GM12878 (cell line): ENCODE measurements at regions not wholly inside any gene's neighbourhood (a gene's known extent, or its start where the extent isn't known, plus 50 kb on each side); places are given as distances from the start of the nearest gene placed in this dataset.

Source experiments
- ATAC-seq: fragments of 200-7000 bp; cut with Tn5 transposase; 3 replicates; pipeline ENCODE4 v1.9.1; 2020; ENCODE audit warnings: mild to moderate bottlenecking, moderate library complexity
- BruUV-seq: library from RNA; stranded (reverse); fragments of 400-500 nt; replicated peaks from 2 replicates; lab custom pipeline; 2021; lab: Mats Ljungman, UMichigan
- CTCF ChIA-PET: fragments of 300-600 bp; sonication (Branson Sonifier 250); formaldehyde crosslinking; extraction: SDS; loops from one replicate; lab custom pipeline; 2021; ENCODE audit warnings: inconsistent platforms; lab: Yijun Ruan, JAX
- POLR2A ChIA-PET: fragments of 350-600 bp; formaldehyde crosslinking; extraction: SDS; loops from one replicate; lab custom pipeline; 2021; ENCODE audit warnings: inconsistent platforms; lab: Charles Lee
- RAD21 ChIA-PET: fragments of 300-600 bp; sonication (Branson Sonifier 250); formaldehyde crosslinking; loops from one replicate; lab custom pipeline; 2023; ENCODE audit warnings: antibody characterized with exemption; ENCODE audit not compliant: unreplicated experiment; lab: Charles Lee
- SMC1A ChIA-PET: fragments of 300-600 bp; sonication (Branson Sonifier 250); formaldehyde crosslinking; loops from one replicate; lab custom pipeline; 2023; ENCODE audit not compliant: unreplicated experiment, uncharacterized antibody; lab: Charles Lee
- DNase-seq: peaks from one replicate; pipeline ENCODE4 v3.0.0-alpha.2; 2011; ENCODE audit warnings: low read depth, low spot score
- FAIRE-seq: peaks from 3 replicates; lab custom pipeline; 2011; peaks lifted over from hg19 to GRCh38; lab: Jason Lieb, UNC
- H2AFZ ChIP-seq: 2 replicates; pipeline ENCODE4 v1.6.0; 2011; ENCODE audit warnings: low read depth, low read length, control low read depth; ENCODE audit not compliant: control insufficient read depth
- H3K27ac ChIP-seq: 2 replicates; pipeline ENCODE4 v1.5.1; 2011; ENCODE audit warnings: control low read depth; ENCODE audit not compliant: control insufficient read depth, insufficient read depth
- H3K27me3 ChIP-seq, 2 experiments: replicated peaks in 1 of 2; 2 replicates each; pipeline versions ENCODE4 v1.6.0 to v1.6.1; 2011; ENCODE audit warnings: low read length in 1 of 2; ENCODE audit not compliant: control insufficient read depth in 2 of 2, insufficient read depth in 2 of 2
- H3K36me3 ChIP-seq, 2 experiments: 2 replicates each; pipeline ENCODE4 v1.5.1; 2011; ENCODE audit warnings: low read length in 1 of 2; ENCODE audit not compliant: control insufficient read depth in 2 of 2, insufficient read depth in 2 of 2
- H3K4me1 ChIP-seq: 2 replicates; pipeline ENCODE4 v1.6.1; 2011; ENCODE audit warnings: mild to moderate bottlenecking, low read length, moderate library complexity, mixed read lengths; ENCODE audit not compliant: control insufficient read depth, insufficient read depth
- H3K4me2 ChIP-seq: 2 replicates; pipeline ENCODE4 v1.6.0; 2011; ENCODE audit warnings: control low read depth; ENCODE audit not compliant: control insufficient read depth, insufficient read depth
- H3K4me3 ChIP-seq: fragments of 200-600 bp; sonication (generic); 2 replicates; pipeline ENCODE4 v1.5.1; 2016
- H3K79me2 ChIP-seq: 2 replicates; pipeline ENCODE4 v1.6.0; 2011; ENCODE audit warnings: low read length; ENCODE audit not compliant: control insufficient read depth, insufficient read depth
- H3K9ac ChIP-seq: 2 replicates; pipeline ENCODE4 v1.8.0; 2011; ENCODE audit warnings: low read length, control low read depth, mixed read lengths; ENCODE audit not compliant: control insufficient read depth, insufficient read depth
- H3K9me3 ChIP-seq: replicated peaks from 3 replicates; pipeline ENCODE4 v1.5.1; 2011; ENCODE audit warnings: mild to moderate bottlenecking, low read length; ENCODE audit not compliant: control insufficient read depth, insufficient read depth
- H4K20me1 ChIP-seq: 2 replicates; pipeline ENCODE4 v1.6.0; 2011; ENCODE audit not compliant: control insufficient read depth, insufficient read depth
- CHD1 ChIP-seq: IDR thresholded peaks from 2 replicates; pipeline ENCODE4 v1.6.1; 2012; ENCODE audit warnings: low read depth, low read length, improper control_type of control experiment
- KDM1A ChIP-seq: fragments of 200-600 bp; sonication (generic); IDR thresholded peaks from 2 replicates; pipeline ENCODE4 v1.6.1; 2016; ENCODE audit warnings: borderline replicate concordance
- MTA2 ChIP-seq: fragments of 450-650 bp; IDR thresholded peaks from 2 replicates; pipeline ENCODE4 v1.6.1; 2016; ENCODE audit warnings: low read depth, mild to moderate bottlenecking, moderate library complexity
- POLR2AphosphoS2 ChIP-seq: IDR thresholded peaks from 2 replicates; pipeline ENCODE4 v1.6.1; 2011; ENCODE audit warnings: low read depth, mild to moderate bottlenecking, low read length, improper control_type of control experiment, moderate library complexity
- RELA ChIP-seq: fragments of 450-650 bp; IDR thresholded peaks from 2 replicates; pipeline ENCODE4 v1.8.0; 2014; ENCODE audit warnings: borderline replicate concordance; ENCODE audit not compliant: partially characterized antibody
- SIX5 ChIP-seq: IDR thresholded peaks from 2 replicates; pipeline ENCODE4 v1.6.1; 2011; ENCODE audit warnings: mild to moderate bottlenecking, low read depth, low read length, moderate library complexity; ENCODE audit not compliant: severe bottlenecking
- SMAD5 ChIP-seq: IDR thresholded peaks from 2 replicates; pipeline ENCODE4 v1.6.1; 2016; ENCODE audit warnings: antibody characterized with exemption, low read depth
- WRNIP1 ChIP-seq: IDR thresholded peaks from 2 replicates; pipeline ENCODE4 v1.6.1; 2011; ENCODE audit warnings: low read depth, low read length, improper control_type of control experiment, borderline replicate concordance
- YBX1 ChIP-seq: fragments of 450-650 bp; IDR thresholded peaks from 2 replicates; pipeline ENCODE4 v1.6.1; 2016; ENCODE audit warnings: antibody characterized with exemption
- ZBTB4 ChIP-seq: fragments of 450-650 bp; formaldehyde crosslinking; IDR thresholded peaks from 2 replicates; pipeline ENCODE4 v1.4.0; 2022; ENCODE audit warnings: mild to moderate bottlenecking, moderate library complexity
- ZNF384 ChIP-seq: IDR thresholded peaks from 2 replicates; pipeline ENCODE4 v1.6.1; 2012; ENCODE audit warnings: low read depth, mild to moderate bottlenecking, low read length, improper control_type of control experiment, borderline replicate concordance
- WGBS: methylation state at CpG from one replicate; pipeline ENCODE4 v1.1.6; 2016; ENCODE audit warnings: low lambda C conversion rate; ENCODE audit not compliant: insufficient replicate concordance, insufficient coverage; ENCODE audit errors: missing lambda C conversion rate; 5-methylcytosine and 5-hydroxymethylcytosine counted together
- in situ Hi-C: fragments of 300-500 bp; cut with MboI; formaldehyde crosslinking; loops from 9 replicates; pipeline ENCODE4 v1.14.3; 2018; ENCODE audit warnings: mixed read lengths
- intact Hi-C: fragments of 100-400 bp; cut with micrococcal nuclease; formaldehyde crosslinking; loops from one replicate; pipeline ENCODE4 v1.14.2; 2022; ENCODE audit not compliant: unreplicated experiment
- TF ChIP-seq, protein P1 (sequence below): IDR thresholded peaks from 2 replicates; pipeline ENCODE4 v1.6.1; 2012; ENCODE audit warnings: improper control_type of control experiment, low read depth, low read length; ENCODE audit not compliant: insufficient replicate concordance
- TF ChIP-seq, protein P2 (sequence below): fragments of 450-650 bp; IDR thresholded peaks from 2 replicates; pipeline ENCODE4 v1.6.1; 2017; ENCODE audit warnings: mild to moderate bottlenecking, low read depth, inconsistent platforms; ENCODE audit not compliant: poor library complexity, severe bottlenecking

DNA sequence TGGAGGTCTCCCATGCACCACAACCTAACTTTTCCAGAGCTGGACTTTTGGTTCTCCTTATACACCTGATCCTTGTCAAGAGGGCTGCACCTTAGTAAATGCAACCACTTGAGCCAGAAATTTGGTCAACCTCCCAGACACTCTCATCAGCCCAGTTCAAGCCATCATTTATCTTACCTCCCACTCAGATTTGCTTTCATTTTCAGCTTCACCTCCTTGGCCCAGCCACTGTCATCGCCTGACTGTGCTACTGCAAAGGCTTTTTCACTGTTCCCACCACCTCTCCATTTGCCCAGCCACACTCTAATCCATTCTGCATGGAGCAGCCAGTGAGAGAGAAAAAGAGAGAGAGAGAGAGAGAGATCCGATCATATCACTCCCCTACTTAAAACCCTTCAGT lies 112.4 kb upstream of the DDX18 start:
- POLR2A ChIA-PET, result interaction anchor here (0.6 kb wide), 1 partner anchor 9 kb away, joined by 3 read pairs; no protein-coding TSS in a partner anchor
- FAIRE-seq, result no peak
- TF ChIP-seq RELA (no peak), WRNIP1 (no peak), SIX5 (no peak), KDM1A (no peak), ZBTB4 (CRISPR knock-in tag) (no peak), YBX1 (no peak), MTA2 (no peak), POLR2AphosphoS2 (no peak), CHD1 (no peak), SMAD5 (no peak), ZNF384 (no peak)
- TF ChIP-seq, protein P1, sequence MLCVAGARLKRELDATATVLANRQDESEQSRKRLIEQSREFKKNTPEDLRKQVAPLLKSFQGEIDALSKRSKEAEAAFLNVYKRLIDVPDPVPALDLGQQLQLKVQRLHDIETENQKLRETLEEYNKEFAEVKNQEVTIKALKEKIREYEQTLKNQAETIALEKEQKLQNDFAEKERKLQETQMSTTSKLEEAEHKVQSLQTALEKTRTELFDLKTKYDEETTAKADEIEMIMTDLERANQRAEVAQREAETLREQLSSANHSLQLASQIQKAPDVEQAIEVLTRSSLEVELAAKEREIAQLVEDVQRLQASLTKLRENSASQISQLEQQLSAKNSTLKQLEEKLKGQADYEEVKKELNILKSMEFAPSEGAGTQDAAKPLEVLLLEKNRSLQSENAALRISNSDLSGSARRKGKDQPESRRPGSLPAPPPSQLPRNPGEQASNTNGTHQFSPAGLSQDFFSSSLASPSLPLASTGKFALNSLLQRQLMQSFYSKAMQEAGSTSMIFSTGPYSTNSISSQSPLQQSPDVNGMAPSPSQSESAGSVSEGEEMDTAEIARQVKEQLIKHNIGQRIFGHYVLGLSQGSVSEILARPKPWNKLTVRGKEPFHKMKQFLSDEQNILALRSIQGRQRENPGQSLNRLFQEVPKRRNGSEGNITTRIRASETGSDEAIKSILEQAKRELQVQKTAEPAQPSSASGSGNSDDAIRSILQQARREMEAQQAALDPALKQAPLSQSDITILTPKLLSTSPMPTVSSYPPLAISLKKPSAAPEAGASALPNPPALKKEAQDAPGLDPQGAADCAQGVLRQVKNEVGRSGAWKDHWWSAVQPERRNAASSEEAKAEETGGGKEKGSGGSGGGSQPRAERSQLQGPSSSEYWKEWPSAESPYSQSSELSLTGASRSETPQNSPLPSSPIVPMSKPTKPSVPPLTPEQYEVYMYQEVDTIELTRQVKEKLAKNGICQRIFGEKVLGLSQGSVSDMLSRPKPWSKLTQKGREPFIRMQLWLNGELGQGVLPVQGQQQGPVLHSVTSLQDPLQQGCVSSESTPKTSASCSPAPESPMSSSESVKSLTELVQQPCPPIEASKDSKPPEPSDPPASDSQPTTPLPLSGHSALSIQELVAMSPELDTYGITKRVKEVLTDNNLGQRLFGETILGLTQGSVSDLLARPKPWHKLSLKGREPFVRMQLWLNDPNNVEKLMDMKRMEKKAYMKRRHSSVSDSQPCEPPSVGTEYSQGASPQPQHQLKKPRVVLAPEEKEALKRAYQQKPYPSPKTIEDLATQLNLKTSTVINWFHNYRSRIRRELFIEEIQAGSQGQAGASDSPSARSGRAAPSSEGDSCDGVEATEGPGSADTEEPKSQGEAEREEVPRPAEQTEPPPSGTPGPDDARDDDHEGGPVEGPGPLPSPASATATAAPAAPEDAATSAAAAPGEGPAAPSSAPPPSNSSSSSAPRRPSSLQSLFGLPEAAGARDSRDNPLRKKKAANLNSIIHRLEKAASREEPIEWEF, result no peak
- TF ChIP-seq, protein P2, sequence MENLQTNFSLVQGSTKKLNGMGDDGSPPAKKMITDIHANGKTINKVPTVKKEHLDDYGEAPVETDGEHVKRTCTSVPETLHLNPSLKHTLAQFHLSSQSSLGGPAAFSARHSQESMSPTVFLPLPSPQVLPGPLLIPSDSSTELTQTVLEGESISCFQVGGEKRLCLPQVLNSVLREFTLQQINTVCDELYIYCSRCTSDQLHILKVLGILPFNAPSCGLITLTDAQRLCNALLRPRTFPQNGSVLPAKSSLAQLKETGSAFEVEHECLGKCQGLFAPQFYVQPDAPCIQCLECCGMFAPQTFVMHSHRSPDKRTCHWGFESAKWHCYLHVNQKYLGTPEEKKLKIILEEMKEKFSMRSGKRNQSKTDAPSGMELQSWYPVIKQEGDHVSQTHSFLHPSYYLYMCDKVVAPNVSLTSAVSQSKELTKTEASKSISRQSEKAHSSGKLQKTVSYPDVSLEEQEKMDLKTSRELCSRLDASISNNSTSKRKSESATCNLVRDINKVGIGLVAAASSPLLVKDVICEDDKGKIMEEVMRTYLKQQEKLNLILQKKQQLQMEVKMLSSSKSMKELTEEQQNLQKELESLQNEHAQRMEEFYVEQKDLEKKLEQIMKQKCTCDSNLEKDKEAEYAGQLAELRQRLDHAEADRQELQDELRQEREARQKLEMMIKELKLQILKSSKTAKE, result no peak

More for the DNA sequence above, 112.4 kb upstream of the DDX18 start:
- CTCF ChIA-PET, result no interaction called here
- RAD21 ChIA-PET, result interaction anchor here (1.9 kb wide), 1 partner anchor 15 kb away, joined by 5 read pairs; no protein-coding TSS in a partner anchor
- Histone ChIP-seq H3K27me3 (no peaks in the 10 kb centered on the region), H3K36me3 (no peaks in the 10 kb centered on the region), H3K4me2 (no peak overlapping the region), H3K9me3 (no peaks in the 10 kb centered on the region), H3K4me3 (no peak overlapping the region), H4K20me1 (no peaks in the 10 kb centered on the region), H3K79me2 (no peaks in the 10 kb centered on the region), H3K9ac (no peak overlapping the region), H2AFZ (no peak overlapping the region), H3K27ac (no peak overlapping the region), H3K4me1 (no peaks in the 10 kb centered on the region)
- intact Hi-C loops, result no loop called here
- no TSS peak for BruUV-seq
- in situ Hi-C loops, result no loop called here
- WGBS, result 41% methylated on average over 2 of the region's 2 CpGs
- no peak for DNase-seq
- SMC1A ChIA-PET, result interaction anchor here (1.0 to 1.3 kb wide), 2 partner anchors 20 to 42 kb away, joined by 4 read pairs; no protein-coding TSS in a partner anchor
- ATAC-seq, result peak; percentile 55; the same call in 2 of the 3 replicates
